Neural cell (in vitro differentiated cells): ENCODE measurements at regions not wholly inside any gene's neighbourhood (a gene's known extent, or its start where the extent isn't known, plus 50 kb on each side); places are given as distances from the start of the nearest gene placed in this dataset.

Source experiments
- H2AFZ ChIP-seq: fragments of 200-600, 300-800 bp; sonication (generic), shearing (Covaris generic); 2 replicates; pipeline ENCODE4 v1.6.0; 2014; ENCODE audit warnings: low read depth, mild to moderate bottlenecking, antibody characterized with exemption, low read length, moderate library complexity
- H3F3A ChIP-seq: fragments of 200-600 bp; shearing (Covaris generic); 2 replicates; pipeline ENCODE4 v1.6.1; 2016; ENCODE audit warnings: mild to moderate bottlenecking, moderate library complexity, mixed read lengths, antibody characterized with exemption, low read length; ENCODE audit not compliant: insufficient read depth, poor library complexity, severe bottlenecking
- H3K27ac ChIP-seq: fragments of 200-600, 300-800 bp; sonication (generic), shearing (Covaris generic); 2 replicates; pipeline ENCODE4 v1.5.1; 2014; ENCODE audit warnings: mild to moderate bottlenecking, low read length, moderate library complexity
- H3K27me3 ChIP-seq: fragments of 300-800, 200-600 bp; sonication (generic), shearing (Covaris generic); 2 replicates; pipeline ENCODE4 v1.6.0; 2014; ENCODE audit warnings: mild to moderate bottlenecking, low read depth, low read length, moderate library complexity; ENCODE audit not compliant: insufficient read depth
- H3K36me3 ChIP-seq: fragments of 300-800, 200-600 bp; sonication (generic), shearing (Covaris generic); 2 replicates; pipeline ENCODE4 v1.5.1; 2014; ENCODE audit warnings: mild to moderate bottlenecking, antibody characterized with exemption, low read length, moderate library complexity; ENCODE audit not compliant: insufficient read depth
- H3K4me2 ChIP-seq: fragments of 300-800, 200-600 bp; sonication (generic), shearing (Covaris generic); 2 replicates; pipeline ENCODE4 v1.6.0; 2014; ENCODE audit warnings: mild to moderate bottlenecking, low read length
- H3K4me3 ChIP-seq: fragments of 300-800, 200-600 bp; sonication (generic), shearing (Covaris generic); 2 replicates; pipeline ENCODE4 v1.5.1; 2014; ENCODE audit warnings: mild to moderate bottlenecking, low read length, moderate library complexity
- H3K79me2 ChIP-seq: fragments of 200-600 bp; shearing (Covaris generic); replicated peaks from 2 replicates; pipeline ENCODE4 v1.6.0; 2014; ENCODE audit warnings: mild to moderate bottlenecking, low read length, moderate library complexity; ENCODE audit not compliant: insufficient read depth
- H3K9ac ChIP-seq: fragments of 300-800, 200-600 bp; sonication (generic), shearing (Covaris generic); 2 replicates; pipeline ENCODE4 v1.6.1; 2016; ENCODE audit warnings: mild to moderate bottlenecking, low read length, mixed read lengths
- H3K9me2 ChIP-seq: fragments of 200-600 bp; shearing (Covaris generic); 2 replicates; pipeline ENCODE4 v1.6.1; 2016; ENCODE audit warnings: mild to moderate bottlenecking, low read length, mixed read lengths; ENCODE audit not compliant: insufficient read depth
- H3K9me3 ChIP-seq: fragments of 200-600, 300-800 bp; sonication (generic), shearing (Covaris generic); 2 replicates; pipeline ENCODE4 v1.6.1; 2016; ENCODE audit warnings: mild to moderate bottlenecking, mixed run types, low read length, moderate library complexity, mixed read lengths
- H4K20me1 ChIP-seq: fragments of 200-600 bp; shearing (Covaris generic); 2 replicates; pipeline ENCODE4 v1.6.1; 2016; ENCODE audit warnings: mild to moderate bottlenecking, mixed run types; ENCODE audit not compliant: insufficient read depth
- CTCF ChIP-seq: fragments of 450-650 bp; IDR thresholded peaks from 2 replicates; pipeline ENCODE4 v1.5.1; 2014; ENCODE audit warnings: antibody characterized with exemption, mild to moderate bottlenecking, moderate library complexity; ENCODE audit not compliant: poor library complexity, severe bottlenecking
- EP300 ChIP-seq: fragments of 450-650 bp; conservative IDR thresholded peaks from 2 replicates; pipeline ENCODE4 v1.6.1; 2014; ENCODE audit warnings: antibody characterized with exemption, mild to moderate bottlenecking, moderate library complexity; ENCODE audit not compliant: poor library complexity, severe bottlenecking
- EZH2 ChIP-seq: fragments of 200-600, 300-800 bp; shearing (Covaris generic), sonication (generic); IDR thresholded peaks from 2 replicates; pipeline ENCODE4 v1.6.1; 2014; ENCODE audit warnings: antibody characterized with exemption, low read length, borderline replicate concordance, mild to moderate bottlenecking; ENCODE audit not compliant: insufficient read depth, poor library complexity, severe bottlenecking
- MXI1 ChIP-seq: fragments of 450-650 bp; conservative IDR thresholded peaks from 2 replicates; pipeline ENCODE4 v1.6.1; 2014; ENCODE audit warnings: antibody characterized with exemption, mild to moderate bottlenecking; ENCODE audit not compliant: poor library complexity, severe bottlenecking
- POLR2AphosphoS5 ChIP-seq: IDR thresholded peaks from 2 replicates; pipeline ENCODE4 v1.6.1; 2012
- RAD21 ChIP-seq: fragments of 450-650 bp; conservative IDR thresholded peaks from 2 replicates; pipeline ENCODE4 v1.6.1; 2014; ENCODE audit warnings: antibody characterized with exemption, mild to moderate bottlenecking, moderate library complexity
- SMC3 ChIP-seq: fragments of 450-650 bp; conservative IDR thresholded peaks from 2 replicates; pipeline ENCODE4 v1.6.1; 2014; ENCODE audit warnings: antibody characterized with exemption, mild to moderate bottlenecking, moderate library complexity; ENCODE audit not compliant: poor library complexity
- TAF1 ChIP-seq: IDR thresholded peaks from 2 replicates; pipeline ENCODE4 v1.6.1; 2012; ENCODE audit warnings: low read depth
- TF ChIP-seq, protein P1 (sequence below): IDR thresholded peaks from 2 replicates; pipeline ENCODE4 v1.6.1; 2012; ENCODE audit warnings: borderline replicate concordance

- no peak overlapping the region for H3K9ac ChIP-seq
- no peaks in the 10 kb centered on the region for H3K9me3 ChIP-seq
- no peak overlapping the region for H2AFZ ChIP-seq
- no peak overlapping the region for H3K4me2 ChIP-seq
- no peaks in the 10 kb centered on the region for H3K9me2 ChIP-seq
- TF ChIP-seq CTCF, result no peak
- no peaks in the 10 kb centered on the region for H3K36me3 ChIP-seq
- no peaks in the 10 kb centered on the region for H4K20me1 ChIP-seq
- no peaks in the 10 kb centered on the region for H3K79me2 ChIP-seq
- no peak overlapping the region for H3K27ac ChIP-seq
- H3K4me3 ChIP-seq, result no peak overlapping the region
- H3F3A ChIP-seq, result no peaks in the 10 kb centered on the region
- no peaks in the 10 kb centered on the region for H3K27me3 ChIP-seq
Measured at GRCh38 chr7:49522111-49522510, 251.3 kb upstream of the VWC2 start.

DNA sequence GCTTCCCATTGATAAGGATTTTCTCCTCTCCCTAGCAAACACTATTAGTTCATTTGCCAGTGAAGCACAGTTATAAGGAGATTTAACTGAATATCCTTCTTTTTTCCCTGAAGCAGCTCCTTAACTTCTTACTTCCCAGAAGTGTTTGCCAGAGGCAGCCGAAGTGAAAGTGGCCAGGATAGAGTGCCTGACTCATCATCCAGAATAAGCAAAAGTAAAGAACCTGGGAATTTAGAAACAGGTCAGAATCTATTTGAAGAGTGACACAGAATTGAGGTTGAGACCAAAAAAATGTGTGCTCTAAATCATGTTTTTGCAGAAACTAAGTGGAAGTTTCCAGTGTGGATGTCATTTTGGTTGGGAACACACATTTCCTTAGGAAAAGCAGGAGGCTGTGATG lies 249.6 kb upstream of the VWC2 start:
- no peaks in the 10 kb centered on the region for H4K20me1 ChIP-seq
- no peaks in the 10 kb centered on the region for H3F3A ChIP-seq
- no peak overlapping the region for H3K4me2 ChIP-seq
- no peaks in the 10 kb centered on the region for H3K9me3 ChIP-seq
- H2AFZ ChIP-seq, result no peak overlapping the region
- no peak overlapping the region for H3K9ac ChIP-seq
- H3K9me2 ChIP-seq, result no peaks in the 10 kb centered on the region
- no peak overlapping the region for H3K4me3 ChIP-seq
- H3K36me3 ChIP-seq, result no peaks in the 10 kb centered on the region
- TF ChIP-seq SMC3 (no peak), MXI1 (no peak), EP300 (no peak), EZH2 (no peak), CTCF (no peak), POLR2AphosphoS5 (no peak), RAD21 (no peak), TAF1 (no peak)
- TF ChIP-seq, protein P1, sequence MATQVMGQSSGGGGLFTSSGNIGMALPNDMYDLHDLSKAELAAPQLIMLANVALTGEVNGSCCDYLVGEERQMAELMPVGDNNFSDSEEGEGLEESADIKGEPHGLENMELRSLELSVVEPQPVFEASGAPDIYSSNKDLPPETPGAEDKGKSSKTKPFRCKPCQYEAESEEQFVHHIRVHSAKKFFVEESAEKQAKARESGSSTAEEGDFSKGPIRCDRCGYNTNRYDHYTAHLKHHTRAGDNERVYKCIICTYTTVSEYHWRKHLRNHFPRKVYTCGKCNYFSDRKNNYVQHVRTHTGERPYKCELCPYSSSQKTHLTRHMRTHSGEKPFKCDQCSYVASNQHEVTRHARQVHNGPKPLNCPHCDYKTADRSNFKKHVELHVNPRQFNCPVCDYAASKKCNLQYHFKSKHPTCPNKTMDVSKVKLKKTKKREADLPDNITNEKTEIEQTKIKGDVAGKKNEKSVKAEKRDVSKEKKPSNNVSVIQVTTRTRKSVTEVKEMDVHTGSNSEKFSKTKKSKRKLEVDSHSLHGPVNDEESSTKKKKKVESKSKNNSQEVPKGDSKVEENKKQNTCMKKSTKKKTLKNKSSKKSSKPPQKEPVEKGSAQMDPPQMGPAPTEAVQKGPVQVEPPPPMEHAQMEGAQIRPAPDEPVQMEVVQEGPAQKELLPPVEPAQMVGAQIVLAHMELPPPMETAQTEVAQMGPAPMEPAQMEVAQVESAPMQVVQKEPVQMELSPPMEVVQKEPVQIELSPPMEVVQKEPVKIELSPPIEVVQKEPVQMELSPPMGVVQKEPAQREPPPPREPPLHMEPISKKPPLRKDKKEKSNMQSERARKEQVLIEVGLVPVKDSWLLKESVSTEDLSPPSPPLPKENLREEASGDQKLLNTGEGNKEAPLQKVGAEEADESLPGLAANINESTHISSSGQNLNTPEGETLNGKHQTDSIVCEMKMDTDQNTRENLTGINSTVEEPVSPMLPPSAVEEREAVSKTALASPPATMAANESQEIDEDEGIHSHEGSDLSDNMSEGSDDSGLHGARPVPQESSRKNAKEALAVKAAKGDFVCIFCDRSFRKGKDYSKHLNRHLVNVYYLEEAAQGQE, result no peak
- H3K27me3 ChIP-seq, result no peaks in the 10 kb centered on the region
- no peaks in the 10 kb centered on the region for H3K79me2 ChIP-seq
- no peak overlapping the region for H3K27ac ChIP-seq
